T-cell (primary cell): ENCODE measurements at regions not wholly inside any gene's neighbourhood (a gene's known extent, or its start where the extent isn't known, plus 50 kb on each side); places are given as distances from the start of the nearest gene placed in this dataset.

Experiments used
- ATAC-seq, 4 experiments: fragments of 200-7000 bp in 3 of 4; fragments of 150-1000 bp in 1 of 4; cut with Tn5 transposase; replicated peaks in 1 of 4; 1 replicate in 3 of 4; 2 replicates in 1 of 4; pipeline ENCODE4 v1.10.0; 2021; ENCODE audit warnings: moderate library complexity in 3 of 4, mild to moderate bottlenecking in 2 of 4, moderate number of reproducible peaks in 1 of 4
- CTCF ChIA-PET, 2 donors: fragments of 300-600 bp; sonication (Branson Sonifier 250); formaldehyde crosslinking; loops; one replicate each; lab custom pipeline; 2022; ENCODE audit warnings: antibody characterized with exemption in 2 of 2; lab: Charles Lee
- POLR2A ChIA-PET, 2 donors: fragments of 300-600 bp; sonication (Branson Sonifier 250); formaldehyde crosslinking; loops; one replicate each; lab custom pipeline; 2022; ENCODE audit warnings: antibody characterized with exemption in 2 of 2; lab: Charles Lee
- DNase-seq, 35 experiments: peaks; one replicate each; pipeline versions ENCODE4 v3.0.0 to v3.0.0-alpha.2; 2013 to 2023
- H3K27ac ChIP-seq: one replicate; pipeline ENCODE4 v1.5.1; 2013; ENCODE audit warnings: low read length
- H3K27me3 ChIP-seq, 2 experiments: replicated peaks in 1 of 2; 1 replicate in 1 of 2; 2 replicates in 1 of 2; pipeline versions ENCODE4 v1.6.1 to v1.7.0; 2013; ENCODE audit warnings: low read length in 1 of 2, mixed read lengths in 1 of 2; ENCODE audit not compliant: control insufficient read depth in 2 of 2, insufficient read depth in 2 of 2; ENCODE audit errors: extremely low read depth in 1 of 2
- H3K36me3 ChIP-seq, 2 donors: 1 replicate in 1 of 2; 2 replicates in 1 of 2; pipeline versions ENCODE4 v1.6.1 to v1.7.0; 2013; ENCODE audit warnings: low read length in 1 of 2; ENCODE audit not compliant: control insufficient read depth in 2 of 2, insufficient read depth in 1 of 2; ENCODE audit errors: extremely low read depth in 1 of 2
- H3K4me1 ChIP-seq, 2 experiments: 1 replicate in 1 of 2; 2 replicates in 1 of 2; pipeline versions ENCODE4 v1.6.1 to v1.7.0; 2013; ENCODE audit warnings: low read length in 2 of 2, mixed read lengths in 1 of 2; ENCODE audit not compliant: insufficient read depth in 2 of 2, control insufficient read depth in 1 of 2; ENCODE audit errors: extremely low read depth in 1 of 2
- H3K4me3 ChIP-seq, 2 donors: 1 replicate in 1 of 2; 2 replicates in 1 of 2; pipeline versions ENCODE4 v1.5.1 to v1.7.0; 2013; ENCODE audit warnings: mild to moderate bottlenecking in 2 of 2, low read length in 1 of 2, moderate library complexity in 1 of 2; ENCODE audit not compliant: control insufficient read depth in 1 of 2; ENCODE audit errors: extremely low read depth in 1 of 2
- H3K9me3 ChIP-seq: 2 replicates; pipeline ENCODE4 v1.7.0; 2013
- H3K27ac Mint-ChIP-seq, 2 donors: one replicate each; pipeline ENCODE4 v1.8.0; 2020 to 2021; ENCODE audit warnings: mild to moderate bottlenecking in 2 of 2, mixed read lengths in 2 of 2
- H3K27me3 Mint-ChIP-seq, 2 donors: one replicate each; pipeline ENCODE4 v1.8.0; 2021 to 2022; ENCODE audit warnings: mixed read lengths in 2 of 2
- H3K36me3 Mint-ChIP-seq: one replicate; pipeline ENCODE4 v1.8.0; 2021; ENCODE audit warnings: mixed read lengths
- H3K4me1 Mint-ChIP-seq, 3 donors: one replicate each; pipeline ENCODE4 v1.8.0; 2020 to 2022; ENCODE audit warnings: mixed read lengths in 3 of 3, mild to moderate bottlenecking in 1 of 3
- H3K4me3 Mint-ChIP-seq, 3 donors: one replicate each; pipeline ENCODE4 v1.8.0; 2020 to 2022; ENCODE audit warnings: mild to moderate bottlenecking in 3 of 3, mixed read lengths in 3 of 3, moderate library complexity in 3 of 3
- H3K9me3 Mint-ChIP-seq, 3 donors: one replicate each; pipeline ENCODE4 v1.8.0; 2020 to 2022; ENCODE audit warnings: mixed read lengths in 3 of 3
- WGBS: methylation state at CpG from one replicate; pipeline ENCODE4 v1.1.5; 2013; ENCODE audit warnings: missing lambda C conversion rate; ENCODE audit not compliant: insufficient coverage; 5-methylcytosine and 5-hydroxymethylcytosine counted together

GRCh38 chr3:29202378-29202777 is 78.5 kb upstream of the RBMS3 start:
- POLR2A ChIA-PET = no interaction called here
- Mint-ChIP-seq H3K9me3 (no peaks in the 10 kb centered on the region), H3K36me3 (no peaks in the 10 kb centered on the region), H3K4me1 (no peaks in the 10 kb centered on the region), H3K27me3 (no peaks in the 10 kb centered on the region), H3K4me3 (no peak overlapping the region), H3K27ac (no peak overlapping the region)
- H3K27me3 ChIP-seq = no peaks in the 10 kb centered on the region
- ATAC-seq = no peak
- no peaks in the 10 kb centered on the region for H3K36me3 ChIP-seq
- CTCF ChIA-PET = no interaction called here
- H3K4me1 ChIP-seq = no peaks in the 10 kb centered on the region
- H3K27ac ChIP-seq = no peak overlapping the region
- no peak for DNase-seq
- no CpG with 5 or more reads among the region's 4 CpGs for WGBS
- H3K9me3 ChIP-seq = no peaks in the 10 kb centered on the region
- H3K4me3 ChIP-seq = no peak overlapping the region

- POLR2A ChIA-PET = no interaction called here
- Histone ChIP-seq H3K4me1 (no peaks in the 10 kb centered on the region), H3K27ac (no peak overlapping the region), H3K4me3 (no peak overlapping the region), H3K9me3 (no peaks in the 10 kb centered on the region), H3K36me3 (no peaks in the 10 kb centered on the region), H3K27me3 (no peaks in the 10 kb centered on the region)
- ATAC-seq (no peak), DNase-seq (no peak)
- Mint-ChIP-seq H3K9me3 (no peaks in the 10 kb centered on the region), H3K27me3 (no peaks in the 10 kb centered on the region), H3K36me3 (no peaks in the 10 kb centered on the region), H3K4me1 (no peaks in the 10 kb centered on the region), H3K27ac (no peak overlapping the region), H3K4me3 (no peak overlapping the region)
- CTCF ChIA-PET = no interaction called here
- WGBS = 83% methylated on average over 1 of the region's 1 CpG
These were observed 77.0 kb upstream of the RBMS3 start for GRCh38 chr3:29203851-29204250.

GRCh38 chr3:29207427-29207826 is 73.4 kb upstream of the RBMS3 start:
- no peaks in the 10 kb centered on the region for H3K9me3 ChIP-seq
- ATAC-seq (no peak), DNase-seq (no peak)
- POLR2A ChIA-PET = no interaction called here
- H3K27ac ChIP-seq = no peak overlapping the region
- no peaks in the 10 kb centered on the region for H3K27me3 ChIP-seq
- no peak overlapping the region for H3K4me3 ChIP-seq
- Mint-ChIP-seq H3K4me3 (no peak overlapping the region), H3K4me1 (no peaks in the 10 kb centered on the region), H3K9me3 (no peaks in the 10 kb centered on the region), H3K36me3 (no peaks in the 10 kb centered on the region), H3K27me3 (peaks cover 0 to 3% of the 10 kb centered on the region in 2 donors), H3K27ac (no peak overlapping the region)
- 60% methylated on average over 1 of the region's 1 CpG for WGBS
- no peaks in the 10 kb centered on the region for H3K4me1 ChIP-seq
- no peaks in the 10 kb centered on the region for H3K36me3 ChIP-seq
- CTCF ChIA-PET = no interaction called here

- Mint-ChIP-seq H3K9me3 (no peaks in the 10 kb centered on the region), H3K27ac (no peak overlapping the region), H3K27me3 (peaks cover 0 to 3% of the 10 kb centered on the region in 2 donors), H3K4me1 (peaks cover 0 to 2% (median 0%) of the 10 kb centered on the region in 3 donors), H3K4me3 (no peak overlapping the region), H3K36me3 (no peaks in the 10 kb centered on the region)
- POLR2A ChIA-PET = interaction anchor here in 1 of 2 donors (0.6 kb wide), 1 partner anchor 49 kb away, joined by 5 read pairs; no protein-coding TSS in a partner anchor
- DNase-seq = no peak
- no peaks in the 10 kb centered on the region for H3K9me3 ChIP-seq
- H3K36me3 ChIP-seq = no peaks in the 10 kb centered on the region
- CTCF ChIA-PET = no interaction called here
- no peak for ATAC-seq
- no peak overlapping the region for H3K4me3 ChIP-seq
- peaks cover 0 to 3% of the 10 kb centered on the region in 2 experiments for H3K4me1 ChIP-seq
- 100% methylated on average over 1 of the region's 2 CpGs for WGBS
- no peaks in the 10 kb centered on the region for H3K27me3 ChIP-seq
- H3K27ac ChIP-seq = no peak overlapping the region
These were observed 68.0 kb upstream of the RBMS3 start for GRCh38 chr3:29212789-29213433.

- Histone ChIP-seq H3K27me3 (no peaks in the 10 kb centered on the region), H3K4me3 (no peak overlapping the region), H3K36me3 (no peaks in the 10 kb centered on the region), H3K27ac (no peak overlapping the region), H3K4me1 (peaks cover 0 to 3% of the 10 kb centered on the region in 2 experiments), H3K9me3 (no peaks in the 10 kb centered on the region)
- no peaks in the 10 kb centered on the region for H3K9me3 Mint-ChIP-seq
- 96% methylated on average over 4 of the region's 4 CpGs for WGBS
- H3K4me3 Mint-ChIP-seq = no peak overlapping the region
- no peak for DNase-seq
- ATAC-seq = no peak
- ChIA-PET CTCF (no interaction called here), POLR2A (no interaction called here)
- H3K36me3 Mint-ChIP-seq = no peaks in the 10 kb centered on the region
- peaks cover 0 to 3% of the 10 kb centered on the region in 2 donors for H3K27me3 Mint-ChIP-seq
- peaks cover 0 to 2% (median 0%) of the 10 kb centered on the region in 3 donors for H3K4me1 Mint-ChIP-seq
- H3K27ac Mint-ChIP-seq = no peak overlapping the region
These were observed 66.7 kb upstream of the RBMS3 start for GRCh38 chr3:29214009-29214658.

- Mint-ChIP-seq H3K9me3 (peaks cover 0 to 3% (median 0%) of the 10 kb centered on the region in 3 donors), H3K27ac (no peak overlapping the region), H3K27me3 (peaks cover 0 to 3% of the 10 kb centered on the region in 2 donors), H3K4me1 (peaks cover 0 to 2% (median 0%) of the 10 kb centered on the region in 3 donors), H3K36me3 (no peaks in the 10 kb centered on the region), H3K4me3 (no peak overlapping the region)
- CTCF ChIA-PET = no interaction called here
- DNase-seq (no peak), ATAC-seq (no peak)
- H3K27ac ChIP-seq = no peak overlapping the region
- H3K27me3 ChIP-seq = no peaks in the 10 kb centered on the region
- peaks cover 0 to 3% of the 10 kb centered on the region in 2 experiments for H3K4me1 ChIP-seq
- POLR2A ChIA-PET = no interaction called here
- H3K4me3 ChIP-seq = no peak overlapping the region
- no peaks in the 10 kb centered on the region for H3K36me3 ChIP-seq
- H3K9me3 ChIP-seq = no peaks in the 10 kb centered on the region
These were observed 64.9 kb upstream of the RBMS3 start for GRCh38 chr3:29215948-29216347.
